ENCODE measurements at regions not wholly inside any gene's neighbourhood (a gene's known extent, or its start where the extent isn't known, plus 50 kb on each side); places are given as distances from the start of the nearest gene placed in this dataset.

DNA sequence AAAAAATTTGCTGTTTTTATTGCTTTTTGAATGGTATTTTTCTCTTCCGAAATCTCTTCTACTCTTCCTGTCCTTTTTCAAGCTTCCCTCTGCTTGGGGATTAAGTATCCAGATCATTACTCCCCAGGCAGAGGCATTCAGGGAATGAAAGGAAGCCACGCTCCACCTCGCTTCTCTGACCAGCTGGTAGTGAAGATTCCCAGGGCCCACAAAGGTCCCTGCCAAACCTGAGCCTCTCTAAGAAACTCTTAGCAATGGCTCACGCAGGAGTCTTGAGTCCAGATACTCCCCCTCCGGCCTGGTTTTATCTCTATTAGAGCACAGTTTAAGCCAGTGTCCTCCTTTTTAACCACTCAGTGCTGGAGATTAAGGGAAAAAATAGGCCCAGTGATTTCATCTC, 51.4 kb upstream of the SOD3 start:
- TF ChIP-seq, protein P1, sequence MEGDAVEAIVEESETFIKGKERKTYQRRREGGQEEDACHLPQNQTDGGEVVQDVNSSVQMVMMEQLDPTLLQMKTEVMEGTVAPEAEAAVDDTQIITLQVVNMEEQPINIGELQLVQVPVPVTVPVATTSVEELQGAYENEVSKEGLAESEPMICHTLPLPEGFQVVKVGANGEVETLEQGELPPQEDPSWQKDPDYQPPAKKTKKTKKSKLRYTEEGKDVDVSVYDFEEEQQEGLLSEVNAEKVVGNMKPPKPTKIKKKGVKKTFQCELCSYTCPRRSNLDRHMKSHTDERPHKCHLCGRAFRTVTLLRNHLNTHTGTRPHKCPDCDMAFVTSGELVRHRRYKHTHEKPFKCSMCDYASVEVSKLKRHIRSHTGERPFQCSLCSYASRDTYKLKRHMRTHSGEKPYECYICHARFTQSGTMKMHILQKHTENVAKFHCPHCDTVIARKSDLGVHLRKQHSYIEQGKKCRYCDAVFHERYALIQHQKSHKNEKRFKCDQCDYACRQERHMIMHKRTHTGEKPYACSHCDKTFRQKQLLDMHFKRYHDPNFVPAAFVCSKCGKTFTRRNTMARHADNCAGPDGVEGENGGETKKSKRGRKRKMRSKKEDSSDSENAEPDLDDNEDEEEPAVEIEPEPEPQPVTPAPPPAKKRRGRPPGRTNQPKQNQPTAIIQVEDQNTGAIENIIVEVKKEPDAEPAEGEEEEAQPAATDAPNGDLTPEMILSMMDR (IDR thresholded peaks at IDR 0.05): no peak
- no peak for TF ChIP-seq POLR2AphosphoS5 (IDR thresholded peaks at IDR 0.05)
